DMS 273 treated with DMSO at 0.1 percent for 48 hours (cell line): ENCODE measurements at regions not wholly inside any gene's neighbourhood (a gene's known extent, or its start where the extent isn't known, plus 50 kb on each side); places are given as distances from the start of the nearest gene placed in this dataset.

Experiments used
- DNase-seq: peaks from one replicate; lab custom pipeline; 2025; lab: John Stamatoyannopoulos, UW

DNA sequence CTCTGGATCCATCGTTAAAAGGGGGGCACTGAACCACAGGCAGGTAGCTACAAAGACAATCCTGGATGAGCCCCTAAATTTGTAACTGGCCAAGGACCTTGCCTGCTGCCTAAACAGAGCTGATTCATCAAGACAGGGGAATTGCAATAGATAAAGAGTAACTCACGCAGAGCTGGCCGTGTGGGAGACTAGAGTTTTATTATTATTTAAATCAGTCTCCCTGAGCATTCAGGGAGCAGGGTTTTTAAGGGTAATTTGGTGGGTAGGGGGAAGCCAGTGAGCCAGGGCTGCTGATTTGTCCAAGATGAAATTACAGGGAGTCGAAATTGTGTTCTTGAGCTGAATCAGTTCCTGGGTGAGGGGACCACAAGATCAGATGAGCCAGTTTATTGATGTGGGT, 885.1 kb upstream of the CADM2 start:
- no peak for DNase-seq

DNA sequence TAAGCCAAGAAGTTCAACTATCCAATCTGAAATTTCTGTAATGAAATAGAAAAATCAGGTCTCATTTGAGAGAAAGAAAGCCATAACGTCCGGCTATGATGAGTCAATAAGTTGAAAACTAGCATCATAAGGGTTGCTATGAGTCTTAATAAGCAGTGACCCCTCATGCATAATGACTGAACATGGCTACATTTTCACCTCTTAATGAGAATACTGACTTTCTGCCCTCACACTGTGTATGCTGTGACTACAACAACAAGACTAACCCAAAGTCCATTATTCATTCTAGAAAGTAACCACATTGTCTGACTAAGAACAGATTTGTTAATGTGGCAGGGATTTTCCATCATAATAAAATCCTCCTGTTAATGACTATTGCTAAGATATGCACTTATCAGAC, 884.0 kb upstream of the CADM2 start:
- no peak for DNase-seq

DNA sequence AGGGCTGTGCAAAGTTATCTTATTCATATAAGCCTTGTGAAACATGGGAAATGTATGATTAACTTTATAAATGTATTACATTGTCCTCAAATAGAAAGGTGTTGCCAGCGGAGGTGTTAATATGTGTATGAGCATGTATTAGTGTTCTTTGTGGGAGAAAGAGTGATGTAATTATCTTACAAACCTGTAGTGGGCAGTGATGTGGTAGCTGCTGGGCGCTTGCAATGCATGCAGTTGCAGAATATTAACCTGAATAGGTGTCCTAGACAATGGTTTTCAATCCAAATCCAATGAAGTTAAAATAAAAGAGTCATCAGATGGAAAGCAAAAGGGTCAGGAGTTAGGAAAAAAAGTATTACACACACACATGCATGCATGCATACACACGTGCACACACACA, 881.3 kb upstream of the CADM2 start:
- DNase-seq = no peak

DNA sequence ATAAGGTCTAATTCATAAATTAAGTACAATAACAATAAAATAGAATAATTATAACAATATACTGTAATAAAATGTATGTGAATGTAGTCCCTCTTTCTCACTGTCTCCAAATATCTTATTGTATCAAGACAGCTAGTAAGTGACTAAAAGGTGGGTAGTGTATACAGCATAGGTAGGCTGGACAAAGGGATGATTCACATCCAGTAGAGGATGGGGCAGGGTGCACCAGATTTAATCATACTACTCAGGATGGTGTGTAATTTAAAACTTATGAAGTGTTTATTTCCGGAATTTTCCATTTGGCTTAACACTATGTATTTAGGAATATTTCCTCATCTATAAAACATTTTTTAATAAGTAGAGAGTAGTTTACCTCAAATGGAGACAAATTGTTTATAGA, 876.1 kb upstream of the CADM2 start:
- no peak for DNase-seq

DNA sequence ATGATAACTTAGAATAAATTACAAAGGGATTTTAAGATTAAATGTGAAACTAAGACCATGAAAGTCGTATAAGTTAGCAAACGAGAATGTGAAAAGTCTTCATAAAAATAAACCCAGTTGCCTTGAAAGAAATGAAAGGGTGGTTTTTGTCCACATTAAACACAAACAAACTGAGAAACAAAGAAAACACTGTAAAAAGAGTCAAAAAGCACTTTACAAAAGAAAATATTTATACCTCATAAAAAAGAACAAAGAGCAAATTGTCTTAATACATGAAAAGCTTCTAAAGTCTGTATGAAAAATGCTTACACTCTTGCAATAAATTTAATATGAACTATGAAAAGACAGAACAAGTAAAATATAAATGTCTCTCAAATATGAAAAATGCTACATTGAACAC, 865.9 kb upstream of the CADM2 start:
- DNase-seq = no peak

DNA sequence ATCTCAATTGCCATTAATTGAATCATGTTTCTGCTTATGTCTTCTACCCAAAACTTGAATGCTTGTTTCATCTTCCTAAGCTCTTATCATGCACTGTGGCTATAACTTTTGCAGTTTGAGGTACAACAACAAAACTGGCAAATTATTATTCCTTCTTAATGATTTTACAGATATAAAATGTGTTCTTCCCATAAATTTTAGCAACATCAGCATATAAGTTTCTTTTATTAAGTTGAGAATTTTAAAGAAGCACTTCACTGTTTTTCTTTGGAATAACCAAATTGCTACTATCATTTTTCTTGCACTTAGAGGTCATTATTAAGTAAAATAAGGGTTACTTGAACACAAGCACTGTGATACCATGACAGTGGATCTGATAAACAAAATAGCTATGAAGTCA, 862.6 kb upstream of the CADM2 start:
- DNase-seq = no peak

DNA sequence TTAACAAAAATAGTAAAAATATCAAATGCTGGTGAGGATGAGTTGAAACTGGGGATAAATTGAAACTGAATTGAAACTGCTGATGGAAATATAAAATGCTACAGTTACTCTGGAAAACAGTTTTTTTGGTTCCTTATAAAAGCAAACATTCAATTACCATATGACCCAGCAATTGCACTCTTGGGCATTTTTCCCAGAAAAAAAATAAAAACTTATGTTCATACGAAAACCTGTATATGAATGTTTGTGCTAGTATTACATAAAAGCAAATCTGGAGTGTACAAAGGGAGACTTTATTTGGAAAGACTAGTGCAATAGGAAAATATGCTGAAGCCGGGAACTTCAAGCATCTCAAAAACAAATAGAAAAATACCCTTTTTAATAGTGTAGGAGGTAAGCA, 857.9 kb upstream of the CADM2 start:
- no peak for DNase-seq

DNA sequence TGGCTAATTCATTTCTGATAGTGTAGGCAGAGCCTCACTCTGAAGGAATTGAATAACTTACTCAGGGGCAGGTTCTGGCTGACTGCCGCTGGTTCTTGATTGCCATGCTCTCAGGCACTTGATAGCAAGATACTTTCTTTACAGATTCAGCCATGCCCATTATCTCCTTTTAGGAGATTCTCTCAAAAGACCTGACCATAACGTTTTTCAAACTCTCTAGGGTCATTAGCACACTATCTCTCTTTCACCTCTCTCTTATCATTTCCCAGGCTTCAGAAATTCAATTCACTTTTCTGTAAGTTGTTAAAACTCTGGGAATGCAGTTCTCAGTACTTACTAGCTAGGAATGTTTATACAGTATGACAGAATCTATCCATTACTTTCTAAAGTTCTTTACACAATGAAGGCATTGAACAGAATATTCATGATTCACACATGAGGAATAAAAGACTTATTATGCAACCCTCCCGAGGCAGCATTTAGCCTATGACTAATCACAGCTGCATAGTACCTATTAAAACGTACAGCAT, 850.3 kb upstream of the CADM2 start:
- no peak for DNase-seq

DNA sequence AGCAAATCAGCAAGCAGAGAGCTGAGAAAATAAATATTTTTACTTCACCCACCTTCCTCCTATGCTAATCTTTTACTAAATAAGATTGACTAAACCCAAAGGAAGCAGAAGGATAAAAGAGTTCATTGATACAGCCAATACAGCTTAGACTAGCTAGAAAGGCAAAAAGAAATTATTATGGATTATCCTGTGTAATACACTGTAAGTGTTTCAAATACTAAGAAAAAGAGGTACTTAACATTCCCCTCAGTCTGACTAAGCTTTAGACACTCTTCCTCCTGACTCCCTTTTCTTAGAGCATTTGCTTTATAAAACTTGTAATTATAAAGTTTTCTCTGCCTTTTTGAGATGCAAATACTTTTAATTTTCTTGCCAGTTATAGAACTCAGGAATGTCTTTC, 848.9 kb upstream of the CADM2 start:
- no peak for DNase-seq

DNA sequence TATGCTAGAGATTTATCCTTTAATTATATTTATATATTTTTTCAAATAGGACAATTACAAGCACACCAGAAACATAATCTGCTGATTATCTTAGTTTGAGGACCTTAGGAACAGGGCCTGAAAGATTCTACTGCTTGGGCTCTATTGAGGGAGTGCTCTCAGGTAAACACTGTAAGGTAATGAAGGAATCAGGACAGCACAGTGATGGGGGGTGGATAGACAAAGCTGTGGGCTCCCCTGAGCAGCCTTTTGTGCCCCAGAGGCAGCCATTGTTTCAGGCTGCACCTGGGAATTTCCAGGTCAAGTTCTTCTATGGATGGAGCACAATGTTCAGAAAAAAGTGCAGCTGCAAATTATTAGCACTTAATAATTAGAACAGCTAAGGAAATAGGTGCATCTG, 848.0 kb upstream of the CADM2 start:
- no peak for DNase-seq

DNA sequence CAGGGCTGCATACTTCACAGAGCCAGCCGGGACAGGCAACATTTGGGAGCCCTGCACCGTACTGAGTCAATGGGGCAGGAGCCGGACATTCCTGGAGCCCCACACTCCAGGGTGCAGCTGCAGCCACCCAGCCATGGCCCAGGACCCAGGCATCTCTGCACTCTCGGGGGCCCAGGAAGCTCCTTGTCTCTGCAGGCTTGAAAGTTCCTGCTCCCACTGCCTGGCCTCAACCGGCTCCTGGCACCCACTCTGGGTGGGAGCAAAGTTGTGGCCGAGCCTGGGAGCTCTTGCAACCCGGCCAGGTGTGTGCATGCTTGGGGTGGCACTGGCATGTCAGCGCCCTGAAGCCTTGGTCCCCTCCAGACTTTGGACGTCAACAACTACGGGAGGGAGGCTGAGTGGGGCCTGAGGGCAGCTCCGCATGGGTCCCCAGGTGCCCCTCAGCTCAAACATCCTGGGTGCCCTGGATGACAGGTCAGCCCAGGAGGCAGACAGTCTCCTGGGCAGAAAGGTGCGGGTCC, 833.5 kb upstream of the CADM2 start:
- DNase-seq = no peak

DNA sequence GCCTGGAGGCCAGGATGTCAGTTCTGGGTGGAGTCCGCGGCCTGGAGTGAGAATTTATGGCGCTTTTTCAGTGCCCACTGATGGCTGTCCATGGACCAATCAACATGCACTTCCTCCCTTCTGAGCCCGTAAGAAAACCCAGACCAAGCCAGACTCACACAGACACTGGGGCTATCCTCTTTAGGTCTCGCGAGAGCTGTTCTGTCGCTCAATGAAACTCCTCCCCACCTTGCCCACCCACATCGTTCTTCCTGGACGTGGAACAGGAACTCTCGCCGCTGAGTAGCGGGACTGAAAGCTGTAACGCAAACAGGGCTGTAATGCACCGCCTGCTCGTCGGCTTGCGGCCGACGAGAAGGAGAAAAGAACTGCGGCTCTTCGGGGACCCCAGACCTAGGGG, 833.0 kb upstream of the CADM2 start:
- no peak for DNase-seq

DNA sequence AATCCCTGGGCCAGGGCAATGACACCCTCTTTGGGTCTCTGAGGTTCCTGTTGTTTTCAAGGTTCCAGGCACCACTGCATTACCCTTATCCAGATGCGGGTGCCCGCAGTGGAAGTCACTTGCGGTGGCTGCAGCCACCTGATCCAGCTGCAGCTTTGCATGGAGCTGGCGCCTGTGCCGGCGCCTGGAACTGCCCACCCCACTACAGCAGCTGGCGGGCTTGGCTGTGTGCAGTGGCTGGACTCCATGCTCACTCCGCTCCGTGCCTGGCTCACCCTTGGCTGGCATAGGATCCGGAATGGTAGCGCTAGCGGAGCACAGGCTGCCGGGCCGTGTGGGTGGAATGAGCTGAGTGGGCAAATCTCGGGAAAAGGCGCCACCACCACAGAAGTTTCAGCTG, 832.6 kb upstream of the CADM2 start:
- DNase-seq = no peak

DNA sequence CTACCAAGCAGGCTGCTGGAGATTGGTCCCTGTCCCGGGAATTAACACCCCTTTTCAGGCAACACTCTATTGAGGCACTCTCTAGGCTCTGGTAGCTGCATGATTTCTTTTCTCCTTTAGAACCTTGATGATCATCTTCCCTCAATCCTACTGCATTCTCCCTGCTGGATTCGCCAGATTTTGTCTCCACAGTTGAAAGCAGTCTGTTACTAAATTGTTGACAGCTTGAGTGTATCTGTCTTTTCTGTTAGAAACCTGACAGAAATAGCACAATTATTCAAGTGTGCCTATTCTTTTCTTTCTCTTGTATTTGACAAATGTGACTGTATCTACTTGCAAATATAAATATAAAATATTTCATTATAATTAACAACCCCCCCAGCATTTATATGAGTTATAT, 830.8 kb upstream of the CADM2 start:
- no peak for DNase-seq

DNA sequence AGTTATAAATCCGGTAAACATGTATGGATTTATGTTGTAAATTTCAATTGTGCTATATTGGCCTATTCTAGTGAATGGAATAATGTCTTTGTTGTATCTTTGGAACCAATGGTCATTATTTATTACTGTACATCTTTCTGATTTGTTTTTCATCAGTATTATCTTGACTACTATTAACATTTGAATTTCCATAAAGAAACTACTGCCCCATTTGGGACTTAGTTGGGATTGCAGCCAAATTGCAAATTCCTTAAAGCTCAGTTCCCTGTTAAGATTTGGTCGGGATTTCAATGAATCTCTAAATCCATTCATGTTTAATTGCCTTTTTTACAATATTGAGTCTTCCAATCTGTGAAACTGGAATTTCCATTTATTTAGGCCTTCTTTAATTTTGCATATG, 822.4 kb upstream of the CADM2 start:
- no peak for DNase-seq

DNA sequence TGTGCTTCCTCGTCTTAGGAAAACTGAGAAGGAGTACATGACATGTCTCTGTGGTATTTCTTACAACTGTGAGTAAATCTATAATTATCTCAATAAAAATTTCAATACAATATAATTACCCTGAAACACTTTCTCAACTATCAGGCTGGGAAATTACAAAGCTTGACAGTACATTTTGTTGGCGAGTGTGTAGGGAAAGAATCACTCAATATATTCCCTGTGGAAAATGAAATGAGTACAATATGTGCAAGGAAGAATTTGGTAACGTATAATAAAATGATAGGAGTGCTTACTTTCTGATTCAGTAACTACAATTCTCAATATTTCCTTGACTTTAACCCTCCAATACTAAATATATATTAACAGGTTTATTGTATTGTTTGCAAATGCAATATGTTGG, 818.2 kb upstream of the CADM2 start:
- DNase-seq = no peak

DNA sequence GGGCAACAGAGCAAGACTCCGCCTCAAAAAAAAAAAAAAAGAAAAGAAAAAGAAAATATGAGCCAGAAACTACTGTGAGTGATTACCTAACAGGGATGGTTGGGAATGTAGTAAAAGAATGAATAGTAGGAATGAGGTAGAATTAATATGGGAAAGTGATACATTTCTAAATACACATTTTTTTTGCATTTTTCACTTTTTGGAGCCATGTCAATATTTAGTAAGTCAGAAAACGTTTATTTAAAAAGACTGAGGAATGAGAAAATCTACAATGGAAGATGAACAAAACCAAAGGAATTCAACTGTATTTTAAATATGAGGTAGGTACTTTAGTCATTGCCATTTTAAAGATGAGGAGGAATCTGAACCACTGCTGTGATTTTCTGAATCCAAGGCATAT, 817.2 kb upstream of the CADM2 start:
- DNase-seq = no peak

DNA sequence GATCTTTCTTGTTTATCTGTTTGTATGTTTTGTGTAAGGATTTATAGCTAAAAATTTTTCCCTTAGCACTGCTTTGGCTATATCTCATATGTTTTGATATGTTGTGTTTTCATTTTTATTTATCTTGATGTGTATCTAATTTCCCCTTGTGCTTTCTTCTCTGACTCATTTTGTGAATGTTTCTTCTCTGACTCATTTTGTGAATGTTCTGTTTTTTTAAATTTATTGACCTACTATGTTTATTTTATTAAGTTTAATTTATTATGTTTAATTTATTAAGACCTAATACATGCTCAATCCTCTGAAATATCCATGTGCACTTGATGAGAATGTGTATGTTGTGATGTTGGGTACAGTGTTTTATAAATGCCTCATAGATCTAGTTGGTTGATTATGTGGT, 793.5 kb upstream of the CADM2 start:
- no peak for DNase-seq

DNA sequence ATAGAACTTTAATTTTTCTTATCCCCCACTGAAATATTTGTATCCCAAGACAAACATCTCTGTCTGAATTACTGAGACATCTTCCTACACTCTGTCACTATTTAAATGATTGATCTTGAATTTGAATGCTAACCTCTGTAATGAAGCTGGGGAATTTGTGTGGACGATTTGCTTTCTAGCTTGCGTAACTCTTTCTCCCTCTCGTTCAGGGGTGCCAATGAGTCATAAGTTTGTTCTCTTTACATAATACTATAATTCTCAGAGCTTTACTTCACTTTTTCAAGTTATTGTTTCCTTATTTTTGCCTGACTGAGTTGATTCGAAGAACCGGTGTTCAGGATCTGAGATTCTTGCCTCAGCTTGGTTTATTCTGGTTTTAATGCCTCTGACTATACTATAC, 783.3 kb upstream of the CADM2 start:
- no peak for DNase-seq

DNA sequence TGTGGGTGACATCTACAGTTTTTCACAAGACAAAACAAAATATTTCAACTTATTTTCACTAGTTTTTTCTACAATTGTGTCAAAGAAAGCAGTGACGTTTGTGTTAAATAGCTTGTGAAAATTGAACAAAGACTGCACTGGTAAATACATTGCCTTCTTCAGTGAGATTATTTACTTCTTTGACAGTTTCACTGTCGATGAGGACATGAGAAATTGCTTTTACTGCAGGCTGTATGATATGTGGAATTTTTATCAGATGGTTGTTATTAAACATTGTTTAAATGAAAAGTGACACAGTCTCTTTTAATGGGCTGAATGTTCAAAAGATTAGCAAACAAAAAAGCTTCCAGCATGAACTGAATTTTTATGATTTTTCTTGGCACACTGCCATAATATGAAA, 773.9 kb upstream of the CADM2 start:
- DNase-seq = no peak

DNA sequence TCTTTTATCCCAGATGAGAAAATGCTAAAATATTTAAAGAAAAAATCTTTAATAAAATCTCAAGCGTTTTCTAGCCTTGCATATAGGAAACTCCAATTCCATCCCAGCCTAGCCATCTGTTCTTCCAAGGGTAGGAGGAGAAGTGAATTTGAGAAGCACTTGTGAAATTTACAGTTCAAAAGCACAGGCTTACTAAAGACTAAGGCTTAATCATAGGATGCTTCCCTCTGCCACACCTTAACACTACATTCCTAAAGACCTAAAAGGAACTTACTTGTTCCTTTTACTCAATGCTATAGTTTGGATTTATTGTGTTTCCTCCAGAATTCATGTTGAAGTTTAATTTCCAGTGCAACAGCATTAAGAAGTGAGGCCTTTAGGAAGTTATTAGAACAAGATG, 764.8 kb upstream of the CADM2 start:
- no peak for DNase-seq

DNA sequence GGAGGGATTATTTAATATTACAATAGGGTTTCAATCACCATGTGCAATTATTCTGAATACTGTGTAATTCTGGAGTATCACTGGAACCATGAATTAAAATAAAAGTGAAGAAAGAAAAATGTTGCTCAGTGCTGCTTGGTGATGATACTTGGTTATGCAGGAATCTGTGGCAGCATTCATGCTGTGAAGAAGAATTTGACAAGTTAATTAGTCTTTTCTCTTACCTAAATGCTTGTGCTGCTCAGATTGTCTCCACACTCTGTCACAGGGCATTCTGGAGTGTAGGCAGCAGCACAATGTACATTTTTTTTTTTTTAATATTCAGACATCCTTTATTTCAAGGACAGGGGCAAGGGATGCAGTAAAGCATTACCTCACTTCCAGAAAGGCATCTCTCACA, 749.3 kb upstream of the CADM2 start:
- no peak for DNase-seq

DNA sequence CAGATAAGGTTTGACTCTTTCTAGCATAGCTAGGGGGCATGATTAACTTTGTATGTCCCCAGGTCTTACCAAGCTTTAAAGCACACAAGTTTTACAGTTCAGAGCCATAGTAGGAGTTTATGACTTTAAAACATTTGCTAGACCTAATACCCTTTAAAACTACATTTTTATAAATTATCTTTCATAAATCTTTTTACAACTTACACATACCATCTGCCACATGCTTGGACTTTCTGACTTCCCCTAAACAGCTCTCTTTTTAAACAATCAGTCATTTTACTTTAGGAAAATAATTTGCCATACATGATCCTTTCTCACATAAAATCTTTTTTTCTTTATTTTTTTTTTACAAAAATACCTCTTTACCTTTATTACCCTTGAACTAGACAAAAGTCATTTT, 735.3 kb upstream of the CADM2 start:
- DNase-seq = no peak

DNA sequence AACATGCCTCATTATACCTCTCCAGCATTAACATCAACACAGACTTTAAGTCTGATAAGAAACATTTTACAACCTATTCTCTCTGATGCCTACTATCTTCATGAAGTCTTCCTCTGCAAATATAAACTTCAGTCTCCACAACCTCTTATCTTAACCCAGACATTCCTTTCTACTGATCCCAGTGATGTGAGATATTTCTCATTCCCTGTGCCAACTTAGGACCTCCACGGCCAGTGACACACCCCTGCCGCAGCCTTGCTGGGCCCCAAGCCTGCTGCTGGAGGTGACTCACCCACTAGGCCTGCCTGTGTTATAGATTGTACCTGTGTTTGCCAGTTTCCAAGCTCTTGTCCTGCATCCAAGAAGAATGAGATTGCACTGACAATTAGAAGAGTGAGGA, 734.5 kb upstream of the CADM2 start:
- DNase-seq = no peak

DNA sequence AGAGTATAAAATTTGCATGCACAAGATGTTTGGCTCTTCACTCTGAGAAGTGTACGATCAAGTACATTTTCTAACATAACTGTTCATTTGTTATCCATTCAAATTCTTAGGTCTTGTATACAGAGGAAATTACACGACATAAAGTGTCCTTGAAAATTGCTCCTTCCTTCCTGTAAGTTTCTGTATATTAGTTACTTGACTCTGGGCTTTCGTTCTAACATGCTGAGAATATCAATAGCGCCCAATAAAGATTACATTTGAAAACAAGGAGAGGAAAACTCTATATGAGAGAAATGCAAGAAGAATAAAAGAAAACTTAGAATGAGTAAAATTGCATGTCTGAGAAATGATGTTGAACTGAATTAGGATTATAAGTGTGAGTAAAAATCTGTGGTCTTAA, 722.5 kb upstream of the CADM2 start:
- DNase-seq = no peak
